Effector memory CD4-positive, alpha-beta T cell (primary cell): ENCODE measurements at regions not wholly inside any gene's neighbourhood (a gene's known extent, or its start where the extent isn't known, plus 50 kb on each side); places are given as distances from the start of the nearest gene placed in this dataset.

Experiments used
- DNase-seq, 3 donors: peaks; one replicate each; pipeline ENCODE4 v3.0.0-alpha.2; 2020
- H3K27ac ChIP-seq: 2 replicates; pipeline ENCODE4 v1.7.0; 2013; ENCODE audit warnings: mild to moderate bottlenecking, low read length, moderate library complexity; ENCODE audit not compliant: insufficient read depth, poor library complexity, severe bottlenecking
- H3K27me3 ChIP-seq: replicated peaks from 2 replicates; pipeline ENCODE4 v1.7.0; 2013; ENCODE audit warnings: mild to moderate bottlenecking, low read length; ENCODE audit not compliant: insufficient read depth, control insufficient read depth, poor library complexity, severe bottlenecking
- H3K36me3 ChIP-seq: 2 replicates; pipeline ENCODE4 v1.7.0; 2013; ENCODE audit warnings: mild to moderate bottlenecking, low read length, moderate library complexity; ENCODE audit not compliant: control insufficient read depth, insufficient read depth
- H3K4me1 ChIP-seq: 2 replicates; pipeline ENCODE4 v1.7.0; 2013; ENCODE audit warnings: low read length, mild to moderate bottlenecking; ENCODE audit not compliant: control insufficient read depth, insufficient read depth, poor library complexity, severe bottlenecking
- H3K4me3 ChIP-seq: 2 replicates; pipeline ENCODE4 v1.7.0; 2013; ENCODE audit warnings: low read length, low read depth, mild to moderate bottlenecking; ENCODE audit not compliant: insufficient read depth, poor library complexity, severe bottlenecking
- H3K9me3 ChIP-seq: 2 replicates; pipeline ENCODE4 v1.7.0; 2013; ENCODE audit warnings: mild to moderate bottlenecking, low read length, moderate library complexity; ENCODE audit not compliant: control insufficient read depth

- H3K27ac ChIP-seq = no peak overlapping the region
- no peaks in the 10 kb centered on the region for H3K36me3 ChIP-seq
- no peaks in the 10 kb centered on the region for H3K4me1 ChIP-seq
- H3K9me3 ChIP-seq = no peaks in the 10 kb centered on the region
- no peaks in the 10 kb centered on the region for H3K27me3 ChIP-seq
- DNase-seq = no peak
- H3K4me3 ChIP-seq = no peak overlapping the region
Observed at GRCh38 chr21:35868869-35869223, 191.5 kb downstream of the SETD4 start.

DNA sequence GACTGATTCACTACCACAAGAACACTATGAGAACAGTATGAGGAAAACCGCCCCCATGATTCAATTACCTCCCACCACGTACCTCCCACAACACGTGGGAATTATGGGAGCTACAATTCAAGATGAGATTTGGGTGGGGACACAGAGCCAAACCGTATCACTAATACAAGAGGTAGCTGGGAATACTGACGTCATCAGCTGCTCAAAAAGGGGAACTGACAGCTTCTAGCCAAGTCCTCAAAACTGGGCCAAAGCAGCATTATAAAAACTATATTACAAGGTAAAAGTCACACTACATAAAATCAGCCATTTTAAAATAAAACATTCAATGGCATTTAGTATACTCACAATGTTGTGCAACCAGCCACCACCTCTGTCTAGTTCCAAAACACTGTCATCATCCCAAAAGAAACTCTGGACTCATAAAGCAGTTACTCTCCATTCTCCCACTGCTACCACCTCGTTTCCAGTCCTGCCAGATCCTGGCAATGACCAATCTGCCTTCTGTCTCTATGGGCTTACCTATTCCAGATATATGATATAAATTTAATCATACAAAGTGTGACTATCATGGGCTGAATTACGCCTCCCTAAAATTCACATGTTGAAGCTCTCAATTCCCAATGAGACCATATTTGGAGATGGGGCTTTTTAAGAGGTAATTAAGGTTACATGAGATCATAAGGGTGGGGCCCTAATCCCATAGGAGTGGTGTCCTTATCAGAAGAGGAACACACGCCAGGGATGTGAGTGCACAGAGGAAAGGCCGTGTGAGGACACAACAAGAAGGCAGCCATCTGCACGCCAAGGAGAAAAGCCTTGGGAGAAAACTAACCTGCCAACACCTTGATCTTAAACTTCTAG is 192.1 kb downstream of the SETD4 start:
- H3K4me1 ChIP-seq = no peaks in the 10 kb centered on the region
- DNase-seq = no peak
- no peaks in the 10 kb centered on the region for H3K27me3 ChIP-seq
- no peak overlapping the region for H3K4me3 ChIP-seq
- H3K36me3 ChIP-seq = no peaks in the 10 kb centered on the region
- H3K27ac ChIP-seq = no peak overlapping the region
- no peaks in the 10 kb centered on the region for H3K9me3 ChIP-seq

- Histone ChIP-seq H3K36me3 (no peaks in the 10 kb centered on the region), H3K4me3 (no peak overlapping the region), H3K4me1 (no peaks in the 10 kb centered on the region), H3K27me3 (no peaks in the 10 kb centered on the region), H3K27ac (no peak overlapping the region), H3K9me3 (no peaks in the 10 kb centered on the region)
- no peak for DNase-seq
Observed at GRCh38 chr21:35864039-35864438, 196.3 kb downstream of the SETD4 start.

GRCh38 chr21:35862969-35863368 is 197.4 kb downstream of the SETD4 start:
- Histone ChIP-seq H3K4me1 (no peaks in the 10 kb centered on the region), H3K36me3 (no peaks in the 10 kb centered on the region), H3K9me3 (no peaks in the 10 kb centered on the region), H3K4me3 (no peak overlapping the region), H3K27ac (no peak overlapping the region), H3K27me3 (no peaks in the 10 kb centered on the region)
- no peak for DNase-seq

DNA sequence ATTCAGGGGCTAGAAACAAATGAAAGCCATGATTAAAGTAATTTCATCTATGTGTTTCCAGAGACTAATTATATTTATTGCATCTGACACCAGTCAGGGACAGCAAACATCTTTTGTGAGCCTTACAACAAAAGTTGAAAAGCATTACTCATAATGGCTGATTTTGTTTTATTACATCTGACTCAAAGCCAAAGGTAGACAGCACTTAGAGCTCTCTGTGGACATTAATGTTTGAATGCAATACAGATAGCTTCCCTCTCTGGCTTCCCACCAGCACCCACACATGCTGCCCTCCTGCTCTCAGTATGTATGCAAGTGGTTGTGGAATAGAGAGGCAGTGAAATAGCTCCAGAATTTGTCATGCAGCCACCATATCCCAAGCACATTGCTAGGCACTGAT is 198.7 kb downstream of the SETD4 start:
- no peak overlapping the region for H3K4me3 ChIP-seq
- DNase-seq = no peak
- H3K4me1 ChIP-seq = no peaks in the 10 kb centered on the region
- no peaks in the 10 kb centered on the region for H3K9me3 ChIP-seq
- no peak overlapping the region for H3K27ac ChIP-seq
- H3K27me3 ChIP-seq = no peaks in the 10 kb centered on the region
- H3K36me3 ChIP-seq = no peaks in the 10 kb centered on the region

GRCh38 chr21:35860189-35860869 is 200.0 kb downstream of the SETD4 start:
- Histone ChIP-seq H3K27ac (no peak overlapping the region), H3K4me1 (no peaks in the 10 kb centered on the region), H3K36me3 (no peaks in the 10 kb centered on the region), H3K4me3 (no peak overlapping the region), H3K27me3 (no peaks in the 10 kb centered on the region), H3K9me3 (no peaks in the 10 kb centered on the region)
- no peak for DNase-seq

- no peak for DNase-seq
- Histone ChIP-seq H3K27me3 (no peaks in the 10 kb centered on the region), H3K27ac (no peak overlapping the region), H3K9me3 (no peaks in the 10 kb centered on the region), H3K4me3 (no peak overlapping the region), H3K4me1 (no peaks in the 10 kb centered on the region), H3K36me3 (no peaks in the 10 kb centered on the region)
Observed at GRCh38 chr21:35859677-35860076, 200.6 kb downstream of the SETD4 start.

- H3K27ac ChIP-seq = no peak overlapping the region
- H3K27me3 ChIP-seq = no peaks in the 10 kb centered on the region
- H3K4me1 ChIP-seq = no peaks in the 10 kb centered on the region
- no peak for DNase-seq
- H3K9me3 ChIP-seq = no peaks in the 10 kb centered on the region
- H3K36me3 ChIP-seq = no peaks in the 10 kb centered on the region
- no peak overlapping the region for H3K4me3 ChIP-seq
Observed at GRCh38 chr21:35857095-35857494, 203.2 kb downstream of the SETD4 start.

DNA sequence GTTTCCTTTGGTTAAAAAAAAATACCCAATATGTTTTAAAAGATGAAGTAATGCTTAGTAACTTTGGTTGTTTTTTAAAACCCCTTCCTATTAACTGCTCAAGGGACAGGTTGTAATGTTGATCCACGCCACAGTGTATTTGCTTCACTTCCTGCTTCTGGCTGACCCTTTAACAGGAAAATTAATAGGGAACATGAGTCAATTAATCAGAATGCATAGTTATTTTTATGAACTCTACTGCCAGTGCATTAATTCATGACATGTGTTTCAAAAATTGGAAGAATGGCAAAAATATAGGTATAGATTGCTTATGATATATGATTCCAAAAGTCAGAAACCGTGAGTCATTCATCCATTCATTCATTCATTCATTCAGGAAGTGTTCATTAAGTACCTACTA is 204.8 kb downstream of the SETD4 start:
- Histone ChIP-seq H3K4me1 (no peaks in the 10 kb centered on the region), H3K27ac (no peak overlapping the region), H3K9me3 (no peaks in the 10 kb centered on the region), H3K4me3 (no peak overlapping the region), H3K27me3 (no peaks in the 10 kb centered on the region), H3K36me3 (no peaks in the 10 kb centered on the region)
- no peak for DNase-seq

DNA sequence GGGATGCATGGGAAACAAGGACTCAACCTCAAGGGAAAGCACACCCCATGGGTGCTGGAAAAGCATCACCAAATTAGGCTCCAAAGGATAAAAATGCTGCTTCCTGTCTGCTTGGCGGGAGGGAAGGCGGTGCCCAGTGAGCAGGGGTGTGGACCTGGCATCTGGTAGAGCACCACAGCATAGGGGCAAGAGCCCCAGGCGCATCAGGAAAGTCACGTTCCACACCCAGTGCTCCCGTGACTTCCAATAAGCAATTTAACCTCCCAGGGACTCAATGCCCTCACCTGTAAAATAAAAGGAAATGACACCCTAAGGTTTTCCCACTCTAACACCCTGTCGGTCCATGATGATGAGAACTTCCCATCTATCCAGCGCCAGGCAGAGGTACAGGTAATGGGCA is 206.0 kb downstream of the SETD4 start:
- no peak overlapping the region for H3K4me3 ChIP-seq
- no peak for DNase-seq
- H3K4me1 ChIP-seq = no peaks in the 10 kb centered on the region
- H3K9me3 ChIP-seq = no peaks in the 10 kb centered on the region
- no peaks in the 10 kb centered on the region for H3K27me3 ChIP-seq
- no peaks in the 10 kb centered on the region for H3K36me3 ChIP-seq
- no peak overlapping the region for H3K27ac ChIP-seq
